ENCODE measurements at regions not wholly inside any gene's neighbourhood (a gene's known extent, or its start where the extent isn't known, plus 50 kb on each side); places are given as distances from the start of the nearest gene placed in this dataset.

DNA sequence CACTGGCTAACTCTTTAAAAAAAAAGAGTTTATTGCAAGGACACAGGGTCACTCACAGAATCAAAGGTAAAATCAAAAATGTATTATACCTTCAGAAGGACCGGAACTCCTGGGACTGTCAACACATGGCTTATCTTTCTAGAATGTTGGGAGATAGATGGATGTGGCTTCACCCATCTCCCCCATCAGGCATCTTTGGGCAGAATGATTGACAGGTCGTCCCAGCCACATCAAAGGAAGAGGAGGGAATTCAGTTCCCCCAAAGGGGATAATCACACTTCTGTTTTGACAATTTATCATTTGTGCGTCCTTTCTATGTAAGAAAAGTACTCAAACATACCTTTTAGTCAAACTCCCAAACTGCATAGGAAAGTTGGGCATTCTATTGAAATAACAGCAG is 228.6 kb upstream of the CDH5 start:
- TF ChIP-seq, protein P1, sequence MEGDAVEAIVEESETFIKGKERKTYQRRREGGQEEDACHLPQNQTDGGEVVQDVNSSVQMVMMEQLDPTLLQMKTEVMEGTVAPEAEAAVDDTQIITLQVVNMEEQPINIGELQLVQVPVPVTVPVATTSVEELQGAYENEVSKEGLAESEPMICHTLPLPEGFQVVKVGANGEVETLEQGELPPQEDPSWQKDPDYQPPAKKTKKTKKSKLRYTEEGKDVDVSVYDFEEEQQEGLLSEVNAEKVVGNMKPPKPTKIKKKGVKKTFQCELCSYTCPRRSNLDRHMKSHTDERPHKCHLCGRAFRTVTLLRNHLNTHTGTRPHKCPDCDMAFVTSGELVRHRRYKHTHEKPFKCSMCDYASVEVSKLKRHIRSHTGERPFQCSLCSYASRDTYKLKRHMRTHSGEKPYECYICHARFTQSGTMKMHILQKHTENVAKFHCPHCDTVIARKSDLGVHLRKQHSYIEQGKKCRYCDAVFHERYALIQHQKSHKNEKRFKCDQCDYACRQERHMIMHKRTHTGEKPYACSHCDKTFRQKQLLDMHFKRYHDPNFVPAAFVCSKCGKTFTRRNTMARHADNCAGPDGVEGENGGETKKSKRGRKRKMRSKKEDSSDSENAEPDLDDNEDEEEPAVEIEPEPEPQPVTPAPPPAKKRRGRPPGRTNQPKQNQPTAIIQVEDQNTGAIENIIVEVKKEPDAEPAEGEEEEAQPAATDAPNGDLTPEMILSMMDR (IDR thresholded peaks at IDR 0.05; ENCODE audit: poor library complexity), result no peak
- no peak for TF ChIP-seq EZH2 (IDR thresholded peaks at IDR 0.05; ENCODE audit: borderline replicate concordance)
